ENCODE measurements at regions not wholly inside any gene's neighbourhood (a gene's known extent, or its start where the extent isn't known, plus 50 kb on each side); places are given as distances from the start of the nearest gene placed in this dataset.

GRCh38 chr3:20666091-20666490, 480.1 kb upstream of the SGO1 start:
- H3K9me3 Mint-ChIP-seq (ENCODE audit: unreplicated experiment) = no peaks in the 10 kb centered on the region
- DNase-seq (ENCODE audit: unreplicated experiment) = no peak
- no peak for TF ChIP-seq CTCF (IDR thresholded peaks at IDR 0.05; ENCODE audit: unreplicated experiment)
- no peak overlapping the region for H3K4me3 Mint-ChIP-seq (ENCODE audit: unreplicated experiment)
- H3K27ac Mint-ChIP-seq (ENCODE audit: low read depth, unreplicated experiment) = no peak overlapping the region
- ChIA-PET POLR2A (no interaction called here), CTCF (no interaction called here)
- no peaks in the 10 kb centered on the region for H3K27me3 Mint-ChIP-seq (ENCODE audit: insufficient read depth, unreplicated experiment)
- intact Hi-C loops (cut with micrococcal nuclease) = no loop called here
- H3K4me1 Mint-ChIP-seq (ENCODE audit: insufficient read depth, unreplicated experiment) = no peaks in the 10 kb centered on the region
- no TSS peak for BruUV-seq (replicated peaks)
- no peaks in the 10 kb centered on the region for H3K36me3 Mint-ChIP-seq (ENCODE audit: insufficient read depth, unreplicated experiment)

- no peak for TF ChIP-seq CTCF (IDR thresholded peaks at IDR 0.05; ENCODE audit: unreplicated experiment)
- H3K27me3 Mint-ChIP-seq (ENCODE audit: insufficient read depth, unreplicated experiment) = no peaks in the 10 kb centered on the region
- H3K9me3 Mint-ChIP-seq (ENCODE audit: unreplicated experiment) = peaks cover 7% of the 10 kb centered on the region
- BruUV-seq (replicated peaks) = no TSS peak
- no peaks in the 10 kb centered on the region for H3K36me3 Mint-ChIP-seq (ENCODE audit: insufficient read depth, unreplicated experiment)
- no peak overlapping the region for H3K4me3 Mint-ChIP-seq (ENCODE audit: unreplicated experiment)
- intact Hi-C loops (cut with micrococcal nuclease) = no loop called here
- no peak overlapping the region for H3K27ac Mint-ChIP-seq (ENCODE audit: low read depth, unreplicated experiment)
- H3K4me1 Mint-ChIP-seq (ENCODE audit: insufficient read depth, unreplicated experiment) = no peaks in the 10 kb centered on the region
- ChIA-PET CTCF (no interaction called here), POLR2A (interaction anchor here (1.0 kb wide), 1 partner anchor 14 kb away, joined by 3 read pairs; no protein-coding TSS in a partner anchor)
- no peak for DNase-seq (ENCODE audit: unreplicated experiment)
Observed at GRCh38 chr3:20658491-20658890, 472.5 kb upstream of the SGO1 start.

- Mint-ChIP-seq H3K4me1 (ENCODE audit: insufficient read depth, unreplicated experiment) (no peaks in the 10 kb centered on the region), H3K36me3 (ENCODE audit: insufficient read depth, unreplicated experiment) (no peaks in the 10 kb centered on the region), H3K9me3 (ENCODE audit: unreplicated experiment) (peaks cover 7% of the 10 kb centered on the region), H3K27me3 (ENCODE audit: insufficient read depth, unreplicated experiment) (no peaks in the 10 kb centered on the region), H3K27ac (ENCODE audit: low read depth, unreplicated experiment) (no peak overlapping the region), H3K4me3 (ENCODE audit: unreplicated experiment) (no peak overlapping the region)
- POLR2A ChIA-PET = no interaction called here
- intact Hi-C loops (cut with micrococcal nuclease) = no loop called here
- BruUV-seq (replicated peaks) = no TSS peak
- no peak for DNase-seq (ENCODE audit: unreplicated experiment)
- no peak for TF ChIP-seq CTCF (IDR thresholded peaks at IDR 0.05; ENCODE audit: unreplicated experiment)
- CTCF ChIA-PET = no interaction called here
Observed at GRCh38 chr3:20657560-20657959, 471.6 kb upstream of the SGO1 start.

GRCh38 chr3:20652231-20652986, 466.4 kb upstream of the SGO1 start:
- ChIA-PET POLR2A (no interaction called here), CTCF (no interaction called here)
- H3K27me3 Mint-ChIP-seq (ENCODE audit: insufficient read depth, unreplicated experiment) = no peaks in the 10 kb centered on the region
- no peak for TF ChIP-seq CTCF (IDR thresholded peaks at IDR 0.05; ENCODE audit: unreplicated experiment)
- no peaks in the 10 kb centered on the region for H3K36me3 Mint-ChIP-seq (ENCODE audit: insufficient read depth, unreplicated experiment)
- intact Hi-C loops (cut with micrococcal nuclease) = no loop called here
- peaks cover 6% of the 10 kb centered on the region for H3K4me1 Mint-ChIP-seq (ENCODE audit: insufficient read depth, unreplicated experiment)
- DNase-seq (ENCODE audit: unreplicated experiment) = no peak
- BruUV-seq (replicated peaks) = no TSS peak
- no peak overlapping the region for H3K4me3 Mint-ChIP-seq (ENCODE audit: unreplicated experiment)
- peaks cover 9% of the 10 kb centered on the region for H3K9me3 Mint-ChIP-seq (ENCODE audit: unreplicated experiment)
- H3K27ac Mint-ChIP-seq (ENCODE audit: low read depth, unreplicated experiment) = no peak overlapping the region
